Neural cell (in vitro differentiated cells): ENCODE measurements at regions not wholly inside any gene's neighbourhood (a gene's known extent, or its start where the extent isn't known, plus 50 kb on each side); places are given as distances from the start of the nearest gene placed in this dataset.

Experiments
- MXI1 ChIP-seq: fragments of 450-650 bp; conservative IDR thresholded peaks from 2 replicates; pipeline ENCODE4 v1.6.1; 2014; ENCODE audit warnings: antibody characterized with exemption, mild to moderate bottlenecking; ENCODE audit not compliant: poor library complexity, severe bottlenecking
- POLR2AphosphoS5 ChIP-seq: IDR thresholded peaks from 2 replicates; pipeline ENCODE4 v1.6.1; 2012
- TF ChIP-seq, protein P1 (sequence below): fragments of 450-650 bp; IDR thresholded peaks from 2 replicates; pipeline ENCODE4 v1.5.1; 2014; ENCODE audit warnings: antibody characterized with exemption, mild to moderate bottlenecking, moderate library complexity; ENCODE audit not compliant: poor library complexity, severe bottlenecking

DNA sequence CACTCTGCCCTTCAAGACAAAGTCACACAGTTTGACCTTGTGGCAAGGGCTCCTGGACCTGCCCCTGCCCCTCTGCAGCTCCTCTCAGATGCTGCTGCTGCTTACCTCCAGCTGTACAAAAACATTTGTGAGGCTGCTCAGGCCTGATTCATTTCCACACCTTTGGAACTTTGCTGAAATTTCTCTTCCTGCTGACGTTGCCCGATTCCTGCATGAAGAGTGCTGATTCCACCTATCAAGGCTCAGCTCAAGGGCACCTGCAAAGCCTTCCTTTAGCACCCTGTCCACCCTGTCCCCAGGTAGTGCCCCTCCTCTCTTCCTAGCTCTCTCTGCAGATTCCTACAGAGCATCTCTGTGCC lies 738.3 kb upstream of the HS6ST1 start:
- TF ChIP-seq POLR2AphosphoS5 (no peak), MXI1 (no peak)
- TF ChIP-seq, protein P1, sequence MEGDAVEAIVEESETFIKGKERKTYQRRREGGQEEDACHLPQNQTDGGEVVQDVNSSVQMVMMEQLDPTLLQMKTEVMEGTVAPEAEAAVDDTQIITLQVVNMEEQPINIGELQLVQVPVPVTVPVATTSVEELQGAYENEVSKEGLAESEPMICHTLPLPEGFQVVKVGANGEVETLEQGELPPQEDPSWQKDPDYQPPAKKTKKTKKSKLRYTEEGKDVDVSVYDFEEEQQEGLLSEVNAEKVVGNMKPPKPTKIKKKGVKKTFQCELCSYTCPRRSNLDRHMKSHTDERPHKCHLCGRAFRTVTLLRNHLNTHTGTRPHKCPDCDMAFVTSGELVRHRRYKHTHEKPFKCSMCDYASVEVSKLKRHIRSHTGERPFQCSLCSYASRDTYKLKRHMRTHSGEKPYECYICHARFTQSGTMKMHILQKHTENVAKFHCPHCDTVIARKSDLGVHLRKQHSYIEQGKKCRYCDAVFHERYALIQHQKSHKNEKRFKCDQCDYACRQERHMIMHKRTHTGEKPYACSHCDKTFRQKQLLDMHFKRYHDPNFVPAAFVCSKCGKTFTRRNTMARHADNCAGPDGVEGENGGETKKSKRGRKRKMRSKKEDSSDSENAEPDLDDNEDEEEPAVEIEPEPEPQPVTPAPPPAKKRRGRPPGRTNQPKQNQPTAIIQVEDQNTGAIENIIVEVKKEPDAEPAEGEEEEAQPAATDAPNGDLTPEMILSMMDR, result no peak
